ENCODE measurements at regions not wholly inside any gene's neighbourhood (a gene's known extent, or its start where the extent isn't known, plus 50 kb on each side); places are given as distances from the start of the nearest gene placed in this dataset.

DNA sequence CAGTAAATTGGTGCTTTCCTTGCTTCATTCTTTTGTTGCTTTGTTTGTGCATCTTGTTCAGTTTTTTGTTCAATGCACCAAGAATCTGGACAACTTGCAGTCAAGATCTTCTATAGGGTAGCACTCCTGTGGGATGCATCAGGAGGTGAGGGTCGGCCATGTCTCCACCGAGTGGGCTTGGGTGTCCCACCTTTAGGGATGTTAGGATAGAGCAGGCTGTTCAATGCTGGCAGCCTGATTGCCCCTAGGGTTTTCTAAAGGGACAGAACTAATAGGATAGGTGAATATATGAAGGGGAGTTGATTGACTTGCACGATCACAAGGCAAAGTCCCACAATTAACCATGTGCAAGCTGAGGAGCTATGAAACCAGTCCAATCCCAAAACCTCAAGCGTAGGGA, 109.9 kb downstream of the GLRX3 start:
- TF ChIP-seq POLR2AphosphoS5 (IDR thresholded peaks at IDR 0.05; ENCODE audit: low read depth, low read length) (no peak), POLR2A (IDR thresholded peaks at IDR 0.05; ENCODE audit: low read depth, low read length) (no peak)
